DND-41 (cell line): ENCODE measurements at regions not wholly inside any gene's neighbourhood (a gene's known extent, or its start where the extent isn't known, plus 50 kb on each side); places are given as distances from the start of the nearest gene placed in this dataset.

Experiments used
- ATAC-seq: fragments of 200-7000 bp; cut with Tn5 transposase; 3 replicates; pipeline ENCODE4 v1.9.1; 2021; ENCODE audit warnings: low read depth; ENCODE audit not compliant: insufficient read depth
- DNase-seq: peaks from one replicate; pipeline ENCODE4 v3.0.0-alpha.2; 2020
- H2AFZ ChIP-seq: 2 replicates; pipeline ENCODE4 v1.6.0; 2012; ENCODE audit warnings: low read depth, low read length
- H3K27ac ChIP-seq: 2 replicates; pipeline ENCODE4 v1.5.1; 2012; ENCODE audit warnings: low read length, inconsistent platforms
- H3K27me3 ChIP-seq: fragments of 200-600 bp; sonication (generic); 2 replicates; pipeline ENCODE4 v1.6.0; 2012; ENCODE audit warnings: low read length, mild to moderate bottlenecking, inconsistent platforms; ENCODE audit not compliant: insufficient read depth, poor library complexity
- H3K36me3 ChIP-seq: 2 replicates; pipeline ENCODE4 v1.5.1; 2012; ENCODE audit warnings: low read length, inconsistent platforms; ENCODE audit not compliant: insufficient read depth
- H3K4me1 ChIP-seq: 2 replicates; pipeline ENCODE4 v1.5.1; 2012; ENCODE audit warnings: mild to moderate bottlenecking, low read length; ENCODE audit not compliant: insufficient read depth
- H3K4me2 ChIP-seq: 2 replicates; pipeline ENCODE4 v1.6.0; 2012; ENCODE audit warnings: mild to moderate bottlenecking, moderate library complexity, low read length, inconsistent platforms; ENCODE audit not compliant: insufficient read depth
- H3K4me3 ChIP-seq, 2 experiments: fragments of 200-600 bp in 1 of 2; shearing (Covaris generic) in 1 of 2; 2 replicates each; pipeline ENCODE4 v1.5.1; 2012 to 2016; ENCODE audit warnings: inconsistent platforms in 2 of 2, low read length in 2 of 2, mild to moderate bottlenecking in 2 of 2, low read depth in 1 of 2, moderate library complexity in 1 of 2
- H3K79me2 ChIP-seq: 2 replicates; pipeline ENCODE4 v1.6.0; 2012; ENCODE audit warnings: low read length, inconsistent platforms; ENCODE audit not compliant: insufficient read depth
- H3K9ac ChIP-seq: 2 replicates; pipeline ENCODE4 v1.6.0; 2012; ENCODE audit warnings: low read depth, mild to moderate bottlenecking, inconsistent platforms, low read length, moderate library complexity
- H3K9me3 ChIP-seq: 2 replicates; pipeline ENCODE4 v1.5.1; 2012; ENCODE audit warnings: low read length, moderate library complexity, mild to moderate bottlenecking, inconsistent platforms; ENCODE audit not compliant: insufficient read depth, severe bottlenecking
- H4K20me1 ChIP-seq: 2 replicates; pipeline ENCODE4 v1.6.0; 2012; ENCODE audit warnings: low read length; ENCODE audit not compliant: insufficient read depth
- EZH2 ChIP-seq: IDR thresholded peaks from 3 replicates; pipeline ENCODE4 v1.6.1; 2012; ENCODE audit warnings: borderline replicate concordance, low read depth, mild to moderate bottlenecking, moderate library complexity, low read length, inconsistent platforms; ENCODE audit not compliant: severe bottlenecking
- TF ChIP-seq, protein P1 (sequence below): IDR thresholded peaks from 2 replicates; pipeline ENCODE4 v1.5.1; 2012; ENCODE audit warnings: borderline replicate concordance, low read length, moderate library complexity, mild to moderate bottlenecking; ENCODE audit not compliant: poor library complexity, severe bottlenecking; ENCODE audit errors: extremely low read depth

DNA sequence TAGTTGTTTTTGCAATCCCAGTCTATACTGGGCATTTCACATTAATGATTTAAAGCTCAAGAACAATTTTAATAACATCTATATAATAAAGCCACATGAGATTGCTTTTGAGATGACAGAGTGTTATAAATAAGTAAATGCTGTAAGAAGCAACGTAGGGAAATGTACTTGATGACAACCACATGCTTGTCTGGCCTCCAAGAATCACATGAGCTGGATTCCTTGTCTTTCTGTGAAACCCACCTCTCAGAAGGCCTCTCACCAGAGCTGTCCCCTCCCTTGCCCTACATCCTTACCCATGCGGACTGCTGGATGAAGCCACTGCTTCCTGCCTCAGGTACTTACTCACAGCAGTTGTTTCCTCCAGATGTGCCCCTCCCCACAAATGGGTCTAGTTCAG, 145.1 kb upstream of the CTTNBP2NL start:
- Histone ChIP-seq H3K9ac (no peak overlapping the region), H3K4me3 (no peak overlapping the region), H3K27me3 (peaks cover 19% of the 10 kb centered on the region), H4K20me1 (no peaks in the 10 kb centered on the region; the same call in 1 of the 2 replicates), H3K27ac (no peak overlapping the region), H3K9me3 (no peaks in the 10 kb centered on the region), H2AFZ (no peak overlapping the region), H3K4me2 (no peak overlapping the region), H3K36me3 (no peaks in the 10 kb centered on the region), H3K4me1 (no peaks in the 10 kb centered on the region), H3K79me2 (no peaks in the 10 kb centered on the region)
- TF ChIP-seq, protein P1, sequence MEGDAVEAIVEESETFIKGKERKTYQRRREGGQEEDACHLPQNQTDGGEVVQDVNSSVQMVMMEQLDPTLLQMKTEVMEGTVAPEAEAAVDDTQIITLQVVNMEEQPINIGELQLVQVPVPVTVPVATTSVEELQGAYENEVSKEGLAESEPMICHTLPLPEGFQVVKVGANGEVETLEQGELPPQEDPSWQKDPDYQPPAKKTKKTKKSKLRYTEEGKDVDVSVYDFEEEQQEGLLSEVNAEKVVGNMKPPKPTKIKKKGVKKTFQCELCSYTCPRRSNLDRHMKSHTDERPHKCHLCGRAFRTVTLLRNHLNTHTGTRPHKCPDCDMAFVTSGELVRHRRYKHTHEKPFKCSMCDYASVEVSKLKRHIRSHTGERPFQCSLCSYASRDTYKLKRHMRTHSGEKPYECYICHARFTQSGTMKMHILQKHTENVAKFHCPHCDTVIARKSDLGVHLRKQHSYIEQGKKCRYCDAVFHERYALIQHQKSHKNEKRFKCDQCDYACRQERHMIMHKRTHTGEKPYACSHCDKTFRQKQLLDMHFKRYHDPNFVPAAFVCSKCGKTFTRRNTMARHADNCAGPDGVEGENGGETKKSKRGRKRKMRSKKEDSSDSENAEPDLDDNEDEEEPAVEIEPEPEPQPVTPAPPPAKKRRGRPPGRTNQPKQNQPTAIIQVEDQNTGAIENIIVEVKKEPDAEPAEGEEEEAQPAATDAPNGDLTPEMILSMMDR = no peak
- TF ChIP-seq EZH2 = no peak
- no peak for DNase-seq
- ATAC-seq = no peak

DNA sequence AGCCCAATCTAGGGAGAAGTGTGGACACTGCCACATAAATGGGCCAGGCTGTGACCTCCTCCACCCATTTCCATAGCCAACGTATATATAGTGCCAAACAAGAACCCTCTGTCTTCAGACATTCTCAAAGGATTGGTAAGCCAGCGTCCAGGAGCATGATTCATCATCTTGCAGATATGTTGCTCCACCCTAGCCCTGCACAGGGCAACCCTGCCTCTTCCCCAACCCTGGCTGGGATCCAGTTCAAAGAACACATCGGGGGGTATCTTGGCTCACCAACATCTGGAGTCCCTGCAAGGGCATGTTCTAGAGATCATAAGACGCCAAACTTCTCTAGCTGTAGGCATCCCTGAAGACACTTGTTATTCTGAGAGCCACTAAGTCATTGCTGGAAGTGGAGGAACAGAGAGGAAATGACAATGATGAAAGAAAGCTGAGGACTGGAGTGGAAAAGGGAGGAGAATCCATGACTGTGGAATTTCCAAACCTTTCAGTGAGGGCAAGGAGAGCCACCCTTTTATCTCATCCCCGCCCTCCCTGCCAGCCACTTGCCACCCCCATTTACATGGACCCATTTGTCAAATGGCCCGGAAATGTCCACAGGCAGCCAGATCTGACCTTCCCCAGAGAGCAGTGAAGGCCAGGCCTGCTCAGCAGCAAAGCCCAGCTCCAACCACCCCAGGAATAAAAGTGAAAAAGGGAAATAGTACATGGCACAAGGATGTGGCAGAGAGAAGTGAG, 144.1 kb upstream of the CTTNBP2NL start:
- no peak for DNase-seq
- Histone ChIP-seq H3K4me2 (no peak overlapping the region), H2AFZ (no peak overlapping the region), H3K36me3 (no peaks in the 10 kb centered on the region), H3K79me2 (no peaks in the 10 kb centered on the region), H3K27me3 (peaks cover 17% of the 10 kb centered on the region), H3K9ac (no peak overlapping the region), H3K27ac (no peak overlapping the region), H3K4me1 (no peaks in the 10 kb centered on the region), H3K4me3 (no peak overlapping the region), H3K9me3 (no peaks in the 10 kb centered on the region), H4K20me1 (no peaks in the 10 kb centered on the region; the same call in 1 of the 2 replicates)
- ATAC-seq = no peak
- no peak for TF ChIP-seq EZH2
- TF ChIP-seq, protein P1 = no peak

DNA sequence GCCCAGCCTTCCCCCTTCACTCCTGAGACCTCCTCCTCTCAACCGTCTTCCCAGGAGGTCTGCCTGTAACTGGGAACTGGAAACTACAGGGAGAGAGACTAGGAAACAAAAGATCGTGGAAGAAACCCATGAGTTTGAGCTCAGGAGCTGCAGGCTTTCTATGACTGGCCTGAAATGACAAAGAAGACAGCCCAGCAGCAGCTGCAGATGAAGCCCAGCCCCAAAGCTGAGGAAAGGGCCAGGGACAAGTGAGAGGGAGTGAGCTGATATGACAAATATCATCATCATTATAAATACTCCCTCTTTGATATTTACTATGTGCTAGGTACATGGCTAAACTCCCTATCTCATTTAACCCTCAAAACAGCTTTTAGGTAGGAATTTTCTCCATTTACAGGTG, 142.6 kb upstream of the CTTNBP2NL start:
- Histone ChIP-seq H3K4me1 (no peaks in the 10 kb centered on the region), H3K9ac (no peak overlapping the region)
- no peak for TF ChIP-seq EZH2
- TF ChIP-seq, protein P1 = no peak

DNA sequence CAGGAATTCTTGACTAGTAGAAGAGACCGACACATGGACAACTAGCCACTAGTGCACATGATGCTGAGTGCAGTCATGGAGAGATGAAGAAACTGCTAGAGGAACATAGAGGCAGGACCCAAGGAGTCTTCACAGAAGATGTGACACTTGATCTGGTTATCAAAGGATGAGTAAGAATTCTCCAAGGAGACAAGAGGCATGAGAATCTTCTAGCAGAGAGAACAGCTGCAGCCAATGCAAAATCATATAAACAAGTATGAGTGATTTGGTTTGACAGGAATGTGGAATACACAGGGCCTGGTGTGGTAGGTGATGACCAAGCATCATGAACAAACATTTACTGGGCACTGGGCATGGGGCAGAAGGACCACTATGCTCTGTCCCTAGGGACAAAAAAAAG, 140.9 kb upstream of the CTTNBP2NL start:
- Histone ChIP-seq H3K4me3 (no peak overlapping the region), H3K27ac (no peak overlapping the region), H3K27me3 (peaks cover 4% of the 10 kb centered on the region), H2AFZ (no peak overlapping the region), H4K20me1 (no peaks in the 10 kb centered on the region), H3K79me2 (no peaks in the 10 kb centered on the region), H3K9ac (no peak overlapping the region), H3K4me2 (no peak overlapping the region), H3K9me3 (no peaks in the 10 kb centered on the region), H3K4me1 (no peaks in the 10 kb centered on the region), H3K36me3 (no peaks in the 10 kb centered on the region)
- TF ChIP-seq EZH2 = no peak
- TF ChIP-seq, protein P1 = no peak
- DNase-seq = no peak
- ATAC-seq = no peak

More for the DNA sequence above, 142.6 kb upstream of the CTTNBP2NL start:
- H3K79me2 ChIP-seq = no peaks in the 10 kb centered on the region
- no peak overlapping the region for H3K4me3 ChIP-seq
- no peak overlapping the region for H2AFZ ChIP-seq
- no peaks in the 10 kb centered on the region for H4K20me1 ChIP-seq
- H3K27ac ChIP-seq = no peak overlapping the region
- no peaks in the 10 kb centered on the region for H3K9me3 ChIP-seq
- no peak overlapping the region for H3K4me2 ChIP-seq
- peaks cover 13% of the 10 kb centered on the region for H3K27me3 ChIP-seq
- DNase-seq (no peak), ATAC-seq (no peak)
- H3K36me3 ChIP-seq = no peaks in the 10 kb centered on the region
